ENCODE measurements at regions not wholly inside any gene's neighbourhood (a gene's known extent, or its start where the extent isn't known, plus 50 kb on each side); places are given as distances from the start of the nearest gene placed in this dataset.

DNA sequence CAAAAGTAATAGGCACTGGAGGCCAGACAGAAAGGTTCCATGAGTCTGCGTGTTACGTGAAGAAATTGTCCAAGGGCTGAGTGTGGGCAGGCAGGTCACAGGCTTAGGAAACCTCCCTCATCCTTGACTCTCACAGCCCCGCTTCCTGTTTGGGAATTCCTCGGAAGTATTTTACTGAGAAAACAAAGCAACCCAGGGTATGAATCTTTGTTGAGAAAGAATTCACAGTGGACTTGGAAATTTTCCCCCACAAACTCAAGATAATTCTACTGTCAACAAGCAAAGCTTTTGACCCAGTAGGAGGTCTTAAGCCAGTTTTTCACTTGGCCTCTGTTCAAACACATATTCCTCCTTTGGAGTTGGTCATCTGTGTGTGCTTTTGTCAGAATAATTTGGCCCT lies 377.1 kb upstream of the TPM1 start:
- TF ChIP-seq, protein P1, sequence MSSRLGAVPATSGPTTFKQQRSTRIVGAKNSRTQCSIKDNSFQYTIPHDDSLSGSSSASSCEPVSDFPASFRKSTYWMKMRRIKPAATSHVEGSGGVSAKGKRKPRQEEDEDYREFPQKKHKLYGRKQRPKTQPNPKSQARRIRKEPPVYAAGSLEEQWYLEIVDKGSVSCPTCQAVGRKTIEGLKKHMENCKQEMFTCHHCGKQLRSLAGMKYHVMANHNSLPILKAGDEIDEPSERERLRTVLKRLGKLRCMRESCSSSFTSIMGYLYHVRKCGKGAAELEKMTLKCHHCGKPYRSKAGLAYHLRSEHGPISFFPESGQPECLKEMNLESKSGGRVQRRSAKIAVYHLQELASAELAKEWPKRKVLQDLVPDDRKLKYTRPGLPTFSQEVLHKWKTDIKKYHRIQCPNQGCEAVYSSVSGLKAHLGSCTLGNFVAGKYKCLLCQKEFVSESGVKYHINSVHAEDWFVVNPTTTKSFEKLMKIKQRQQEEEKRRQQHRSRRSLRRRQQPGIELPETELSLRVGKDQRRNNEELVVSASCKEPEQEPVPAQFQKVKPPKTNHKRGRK (CRISPR knock-in tag; IDR thresholded peaks at IDR 0.05; ENCODE audit: borderline replicate concordance) = no peak
- TF ChIP-seq, protein P2, sequence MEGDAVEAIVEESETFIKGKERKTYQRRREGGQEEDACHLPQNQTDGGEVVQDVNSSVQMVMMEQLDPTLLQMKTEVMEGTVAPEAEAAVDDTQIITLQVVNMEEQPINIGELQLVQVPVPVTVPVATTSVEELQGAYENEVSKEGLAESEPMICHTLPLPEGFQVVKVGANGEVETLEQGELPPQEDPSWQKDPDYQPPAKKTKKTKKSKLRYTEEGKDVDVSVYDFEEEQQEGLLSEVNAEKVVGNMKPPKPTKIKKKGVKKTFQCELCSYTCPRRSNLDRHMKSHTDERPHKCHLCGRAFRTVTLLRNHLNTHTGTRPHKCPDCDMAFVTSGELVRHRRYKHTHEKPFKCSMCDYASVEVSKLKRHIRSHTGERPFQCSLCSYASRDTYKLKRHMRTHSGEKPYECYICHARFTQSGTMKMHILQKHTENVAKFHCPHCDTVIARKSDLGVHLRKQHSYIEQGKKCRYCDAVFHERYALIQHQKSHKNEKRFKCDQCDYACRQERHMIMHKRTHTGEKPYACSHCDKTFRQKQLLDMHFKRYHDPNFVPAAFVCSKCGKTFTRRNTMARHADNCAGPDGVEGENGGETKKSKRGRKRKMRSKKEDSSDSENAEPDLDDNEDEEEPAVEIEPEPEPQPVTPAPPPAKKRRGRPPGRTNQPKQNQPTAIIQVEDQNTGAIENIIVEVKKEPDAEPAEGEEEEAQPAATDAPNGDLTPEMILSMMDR (IDR thresholded peaks at IDR 0.05) = no peak
- TF ChIP-seq ESRRA (CRISPR knock-in tag; IDR thresholded peaks at IDR 0.05; ENCODE audit: borderline replicate concordance) (no peak), GABPB1 (CRISPR knock-in tag; IDR thresholded peaks at IDR 0.05) (no peak), NFYB (CRISPR knock-in tag; conservative IDR thresholded peaks at IDR 0.05; ENCODE audit: low read depth) (no peak), ELF4 (CRISPR knock-in tag; IDR thresholded peaks at IDR 0.05; ENCODE audit: low read depth) (no peak)
- TF ChIP-seq, protein P3, sequence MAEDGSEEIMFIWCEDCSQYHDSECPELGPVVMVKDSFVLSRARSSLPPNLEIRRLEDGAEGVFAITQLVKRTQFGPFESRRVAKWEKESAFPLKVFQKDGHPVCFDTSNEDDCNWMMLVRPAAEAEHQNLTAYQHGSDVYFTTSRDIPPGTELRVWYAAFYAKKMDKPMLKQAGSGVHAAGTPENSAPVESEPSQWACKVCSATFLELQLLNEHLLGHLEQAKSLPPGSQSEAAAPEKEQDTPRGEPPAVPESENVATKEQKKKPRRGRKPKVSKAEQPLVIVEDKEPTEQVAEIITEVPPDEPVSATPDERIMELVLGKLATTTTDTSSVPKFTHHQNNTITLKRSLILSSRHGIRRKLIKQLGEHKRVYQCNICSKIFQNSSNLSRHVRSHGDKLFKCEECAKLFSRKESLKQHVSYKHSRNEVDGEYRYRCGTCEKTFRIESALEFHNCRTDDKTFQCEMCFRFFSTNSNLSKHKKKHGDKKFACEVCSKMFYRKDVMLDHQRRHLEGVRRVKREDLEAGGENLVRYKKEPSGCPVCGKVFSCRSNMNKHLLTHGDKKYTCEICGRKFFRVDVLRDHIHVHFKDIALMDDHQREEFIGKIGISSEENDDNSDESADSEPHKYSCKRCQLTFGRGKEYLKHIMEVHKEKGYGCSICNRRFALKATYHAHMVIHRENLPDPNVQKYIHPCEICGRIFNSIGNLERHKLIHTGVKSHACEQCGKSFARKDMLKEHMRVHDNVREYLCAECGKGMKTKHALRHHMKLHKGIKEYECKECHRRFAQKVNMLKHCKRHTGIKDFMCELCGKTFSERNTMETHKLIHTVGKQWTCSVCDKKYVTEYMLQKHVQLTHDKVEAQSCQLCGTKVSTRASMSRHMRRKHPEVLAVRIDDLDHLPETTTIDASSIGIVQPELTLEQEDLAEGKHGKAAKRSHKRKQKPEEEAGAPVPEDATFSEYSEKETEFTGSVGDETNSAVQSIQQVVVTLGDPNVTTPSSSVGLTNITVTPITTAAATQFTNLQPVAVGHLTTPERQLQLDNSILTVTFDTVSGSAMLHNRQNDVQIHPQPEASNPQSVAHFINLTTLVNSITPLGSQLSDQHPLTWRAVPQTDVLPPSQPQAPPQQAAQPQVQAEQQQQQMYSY (CRISPR knock-in tag; IDR thresholded peaks at IDR 0.05) = no peak
- TF ChIP-seq, protein P4, sequence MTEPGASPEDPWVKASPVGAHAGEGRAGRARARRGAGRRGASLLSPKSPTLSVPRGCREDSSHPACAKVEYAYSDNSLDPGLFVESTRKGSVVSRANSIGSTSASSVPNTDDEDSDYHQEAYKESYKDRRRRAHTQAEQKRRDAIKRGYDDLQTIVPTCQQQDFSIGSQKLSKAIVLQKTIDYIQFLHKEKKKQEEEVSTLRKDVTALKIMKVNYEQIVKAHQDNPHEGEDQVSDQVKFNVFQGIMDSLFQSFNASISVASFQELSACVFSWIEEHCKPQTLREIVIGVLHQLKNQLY (CRISPR knock-in tag; IDR thresholded peaks at IDR 0.05) = no peak
- TF ChIP-seq, protein P5, sequence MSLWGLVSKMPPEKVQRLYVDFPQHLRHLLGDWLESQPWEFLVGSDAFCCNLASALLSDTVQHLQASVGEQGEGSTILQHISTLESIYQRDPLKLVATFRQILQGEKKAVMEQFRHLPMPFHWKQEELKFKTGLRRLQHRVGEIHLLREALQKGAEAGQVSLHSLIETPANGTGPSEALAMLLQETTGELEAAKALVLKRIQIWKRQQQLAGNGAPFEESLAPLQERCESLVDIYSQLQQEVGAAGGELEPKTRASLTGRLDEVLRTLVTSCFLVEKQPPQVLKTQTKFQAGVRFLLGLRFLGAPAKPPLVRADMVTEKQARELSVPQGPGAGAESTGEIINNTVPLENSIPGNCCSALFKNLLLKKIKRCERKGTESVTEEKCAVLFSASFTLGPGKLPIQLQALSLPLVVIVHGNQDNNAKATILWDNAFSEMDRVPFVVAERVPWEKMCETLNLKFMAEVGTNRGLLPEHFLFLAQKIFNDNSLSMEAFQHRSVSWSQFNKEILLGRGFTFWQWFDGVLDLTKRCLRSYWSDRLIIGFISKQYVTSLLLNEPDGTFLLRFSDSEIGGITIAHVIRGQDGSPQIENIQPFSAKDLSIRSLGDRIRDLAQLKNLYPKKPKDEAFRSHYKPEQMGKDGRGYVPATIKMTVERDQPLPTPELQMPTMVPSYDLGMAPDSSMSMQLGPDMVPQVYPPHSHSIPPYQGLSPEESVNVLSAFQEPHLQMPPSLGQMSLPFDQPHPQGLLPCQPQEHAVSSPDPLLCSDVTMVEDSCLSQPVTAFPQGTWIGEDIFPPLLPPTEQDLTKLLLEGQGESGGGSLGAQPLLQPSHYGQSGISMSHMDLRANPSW (CRISPR knock-in tag; conservative IDR thresholded peaks at IDR 0.05; ENCODE audit: low read depth) = no peak
